HG03354 (cell line): ENCODE measurements at regions not wholly inside any gene's neighbourhood (a gene's known extent, or its start where the extent isn't known, plus 50 kb on each side); places are given as distances from the start of the nearest gene placed in this dataset.

Experiments used
- ATAC-seq: cut with Tn5 transposase; IDR thresholded peaks from one replicate; pipeline ENCODE4 v1.9.1; 2021; ENCODE audit warnings: mild to moderate bottlenecking; ENCODE audit not compliant: unreplicated experiment, poor library complexity, severe bottlenecking

GRCh38 chr3:14304101-14305045, 98.0 kb upstream of the SLC6A6 start:
- no peak for ATAC-seq

GRCh38 chr3:14305324-14305723, 97.1 kb upstream of the SLC6A6 start:
- no peak for ATAC-seq

GRCh38 chr3:14306142-14306541, 96.3 kb upstream of the SLC6A6 start:
- ATAC-seq, result no peak

GRCh38 chr3:14307656-14308302, 94.6 kb upstream of the SLC6A6 start:
- no peak for ATAC-seq

DNA sequence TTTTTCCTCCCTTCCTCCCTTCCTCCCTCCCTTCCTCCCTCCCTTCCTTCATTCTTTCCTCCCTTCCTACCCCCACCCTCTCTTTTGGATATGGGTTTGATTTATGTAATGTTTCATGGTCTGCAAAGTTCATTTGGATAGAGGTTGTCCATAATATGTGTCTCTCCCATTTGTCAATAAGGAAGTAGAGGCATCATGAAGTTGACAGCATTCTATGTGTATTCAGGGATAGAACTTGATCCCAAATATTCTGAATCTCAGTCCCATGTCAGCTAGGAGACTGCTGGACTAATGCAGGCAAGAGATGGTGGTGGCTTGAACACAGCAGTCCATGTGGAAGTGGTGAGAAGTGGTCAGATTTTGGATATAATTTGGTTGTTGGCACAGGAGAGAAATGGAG, 90.7 kb upstream of the SLC6A6 start:
- no peak for ATAC-seq

- ATAC-seq, result no peak
Measured at GRCh38 chr3:14312375-14312774, 90.0 kb upstream of the SLC6A6 start.

DNA sequence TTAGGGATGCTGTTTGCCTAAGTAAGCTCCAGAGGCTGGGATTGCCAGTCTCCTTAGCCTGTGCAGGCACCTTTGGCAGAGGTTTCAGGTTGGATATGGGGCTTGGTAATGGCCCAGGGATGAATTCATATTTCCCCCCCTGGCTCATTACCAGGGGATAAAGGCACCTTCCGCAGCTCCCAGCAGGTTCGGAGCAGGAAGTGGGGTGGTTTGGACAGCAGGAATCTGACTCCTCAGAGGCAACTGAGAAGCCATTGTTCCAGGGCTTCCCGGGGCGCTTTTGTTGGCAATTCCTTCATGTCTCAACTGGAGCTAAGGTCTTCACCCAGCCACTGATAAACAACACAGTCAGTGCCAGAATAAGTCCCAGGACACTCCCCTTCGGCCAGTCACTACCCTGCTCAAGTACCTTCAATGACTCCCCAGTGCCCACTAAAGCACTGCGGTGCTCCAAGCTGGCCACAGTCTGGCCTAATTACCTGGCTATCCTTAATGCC, 85.3 kb upstream of the SLC6A6 start:
- no peak for ATAC-seq

DNA sequence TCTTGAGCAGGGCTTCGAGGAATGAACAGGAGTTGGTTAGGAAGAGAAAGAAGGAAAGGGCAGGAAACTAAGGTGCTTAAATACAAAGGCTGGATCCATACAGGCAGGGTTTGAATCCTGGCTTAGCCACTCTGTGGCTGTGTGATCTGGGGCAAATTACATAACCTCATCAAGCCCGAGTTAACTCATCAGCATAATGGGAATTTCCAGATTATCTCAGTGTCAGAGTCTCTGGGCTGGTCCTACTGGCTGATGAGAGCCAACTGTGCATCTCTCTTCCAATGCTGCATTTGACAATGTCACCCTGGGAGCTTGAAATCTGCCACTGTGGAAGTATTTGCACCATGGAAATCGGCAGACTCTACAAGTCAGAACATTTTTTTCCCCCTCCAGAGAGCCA, 83.8 kb upstream of the SLC6A6 start:
- ATAC-seq, result no peak

DNA sequence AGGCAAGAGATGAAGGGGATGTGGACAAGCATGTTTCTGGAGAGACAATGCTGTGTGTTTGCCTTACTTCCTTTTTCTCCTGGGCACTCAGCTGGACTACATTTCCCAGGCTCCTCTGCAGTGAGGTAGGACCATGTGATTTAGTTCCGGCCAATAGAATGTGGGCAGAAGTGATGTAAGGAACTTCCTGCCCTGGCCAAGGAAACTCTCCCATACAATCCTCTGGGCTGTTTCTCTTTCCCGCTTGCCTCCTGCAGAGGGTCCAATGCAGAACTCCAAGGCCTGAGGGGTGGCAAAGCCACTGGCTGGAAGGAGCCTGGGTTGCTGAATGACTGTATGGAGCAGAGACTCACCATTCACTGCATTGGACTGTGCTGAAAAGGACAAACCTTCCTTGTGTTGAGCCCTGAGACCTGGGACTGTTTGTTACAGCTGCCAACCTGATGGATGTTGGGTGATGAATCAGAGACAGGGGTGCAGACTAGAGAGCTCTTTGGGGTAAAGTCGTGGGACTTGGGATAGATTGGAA, 82.7 kb upstream of the SLC6A6 start:
- peak; percentile 93 for ATAC-seq

DNA sequence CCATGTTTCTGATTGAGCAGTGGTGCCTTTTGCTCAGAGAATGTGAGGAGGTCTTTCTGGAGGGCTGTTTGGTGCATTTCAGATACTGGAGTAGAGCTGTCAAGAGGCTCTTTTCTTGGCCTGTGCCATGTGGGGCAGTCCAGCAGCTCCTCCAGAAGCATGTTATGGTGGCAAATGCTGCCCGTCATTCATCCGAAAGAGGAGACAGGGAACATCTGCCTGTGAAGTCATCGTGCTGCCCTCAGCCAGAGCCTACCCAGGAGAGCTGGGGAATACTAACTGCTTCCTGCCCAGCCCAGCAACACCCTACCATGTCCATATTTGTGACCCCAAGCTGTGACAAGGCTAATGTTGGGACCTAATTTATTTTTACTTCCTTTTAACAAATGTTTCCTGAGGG, 82.2 kb upstream of the SLC6A6 start:
- no peak for ATAC-seq

DNA sequence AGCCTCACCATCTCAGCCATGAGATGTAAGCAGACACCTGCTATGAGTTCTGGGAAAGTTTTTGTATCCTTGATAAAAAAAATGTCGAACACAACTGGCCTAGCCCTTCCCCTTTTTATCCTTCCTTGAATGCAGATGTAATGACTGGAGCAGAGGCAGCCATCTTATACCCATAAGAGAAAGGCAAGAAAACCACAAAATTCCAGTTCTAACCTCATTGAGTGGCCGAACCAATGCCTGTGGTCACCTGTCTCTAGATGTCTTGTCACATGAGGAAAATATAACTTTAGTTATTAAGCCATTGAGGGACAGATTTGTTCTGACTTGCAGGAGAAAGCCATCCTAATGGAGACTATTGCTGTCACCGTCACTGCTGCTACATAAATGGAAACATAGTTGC, 80.4 kb upstream of the SLC6A6 start:
- no peak for ATAC-seq

- no peak for ATAC-seq
Measured at GRCh38 chr3:14322667-14323295, 79.6 kb upstream of the SLC6A6 start.

- no peak for ATAC-seq
Measured at GRCh38 chr3:14323401-14324223, 78.8 kb upstream of the SLC6A6 start.

DNA sequence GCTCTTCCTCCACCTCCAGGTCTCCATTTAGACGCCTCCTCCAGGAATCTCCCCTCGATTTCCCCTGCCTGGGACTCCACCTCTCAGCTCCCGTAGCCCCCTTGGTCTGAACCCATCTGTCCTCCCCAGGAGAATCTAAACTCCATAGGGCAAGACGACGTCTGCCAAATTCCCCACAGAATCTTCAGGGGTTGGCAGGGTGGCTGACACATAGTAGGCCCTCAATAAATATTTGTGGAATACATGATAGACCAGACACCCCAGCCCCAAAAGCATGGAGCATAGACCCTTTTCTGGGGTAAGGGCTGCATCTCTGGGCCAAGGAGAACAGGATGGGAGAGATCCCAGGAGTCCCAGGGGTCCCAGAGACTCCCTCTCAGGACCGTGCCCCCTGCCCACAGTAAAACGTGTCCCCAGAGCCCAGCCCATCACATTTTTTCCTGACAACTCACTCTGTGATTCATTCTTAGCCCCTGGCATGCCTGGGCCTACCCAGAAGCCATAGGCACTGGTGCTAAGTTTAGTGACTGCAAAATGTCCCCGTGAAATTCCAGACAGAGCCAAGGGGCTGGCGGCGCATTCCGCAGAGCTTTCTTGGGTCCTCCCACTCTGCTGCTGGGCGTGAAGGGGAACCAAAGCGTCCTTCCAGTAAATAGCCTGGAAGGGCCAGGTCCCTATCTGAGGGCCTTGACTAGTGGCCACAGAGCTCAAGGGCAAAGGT, 78.0 kb upstream of the SLC6A6 start:
- ATAC-seq, result no peak

DNA sequence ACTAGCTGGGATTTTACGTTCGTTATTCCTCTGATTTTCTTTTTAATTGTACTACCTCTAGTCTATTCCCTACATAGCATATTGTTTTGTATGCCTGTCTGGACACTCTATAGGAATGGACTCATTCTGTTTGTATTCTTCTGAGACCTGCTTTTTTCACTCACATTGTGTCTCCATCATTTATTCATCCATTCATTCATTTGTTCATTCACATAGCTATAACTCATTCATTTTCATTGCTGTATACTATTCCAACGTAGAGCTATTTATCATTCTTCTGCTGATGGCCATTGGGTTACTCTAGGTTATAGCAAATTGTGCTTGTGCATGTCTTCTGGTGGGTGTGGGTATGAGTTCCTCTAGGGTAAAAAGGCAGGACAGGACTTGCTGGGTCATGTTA, 74.0 kb upstream of the SLC6A6 start:
- no peak for ATAC-seq

GRCh38 chr3:14329116-14329830, 73.1 kb upstream of the SLC6A6 start:
- ATAC-seq, result no peak

GRCh38 chr3:14329842-14330241, 72.6 kb upstream of the SLC6A6 start:
- no peak for ATAC-seq

- ATAC-seq, result no peak
Measured at GRCh38 chr3:14330508-14330907, 71.9 kb upstream of the SLC6A6 start.
